ENCODE measurements at regions not wholly inside any gene's neighbourhood (a gene's known extent, or its start where the extent isn't known, plus 50 kb on each side); places are given as distances from the start of the nearest gene placed in this dataset.
A peak's percentile ranks its signal among the peaks of the same experiment; 100 is the strongest.

DNA sequence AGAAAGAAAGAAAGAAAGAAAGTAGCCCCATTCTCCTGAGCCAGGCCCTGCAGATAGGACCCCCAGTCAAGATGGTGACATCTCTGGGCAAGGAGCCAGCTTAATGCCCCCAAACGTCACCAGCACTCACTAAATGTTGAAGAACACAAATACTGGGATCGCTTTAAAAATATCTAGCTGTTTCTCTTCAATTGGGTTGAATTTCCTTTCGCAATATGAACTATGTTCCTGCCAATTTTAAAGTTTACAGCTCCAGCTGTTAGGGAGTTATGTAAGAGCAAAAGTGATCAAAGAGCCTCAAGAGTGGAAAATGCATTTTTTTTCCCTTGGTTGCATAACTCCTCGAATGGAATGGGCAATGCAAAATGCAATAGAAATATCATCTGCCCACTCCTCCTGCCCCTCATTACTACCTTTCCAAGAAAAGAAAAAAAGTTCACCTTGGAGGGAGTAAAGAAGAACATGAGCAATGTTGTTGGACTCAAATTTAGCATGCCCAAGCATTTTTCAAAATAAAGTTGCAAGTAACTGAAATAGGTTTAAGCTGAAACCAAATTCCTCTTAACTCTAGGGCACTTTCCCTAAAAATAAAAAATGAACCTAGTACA is 244.2 kb upstream of the PIK3R1 start:
- Histone ChIP-seq H3K9me3 (ENCODE audit: control insufficient read depth, low read depth, low read length) (no peaks in the 10 kb centered on the region), H3K79me2 (ENCODE audit: control insufficient read depth, insufficient read depth, low read length) (no peaks in the 10 kb centered on the region), H3K9me1 (ENCODE audit: control insufficient read depth, extremely low read depth, insufficient read depth, low read length) (no peaks in the 10 kb centered on the region), H3K4me2 (ENCODE audit: control insufficient read depth, extremely low read depth, insufficient read depth, low read depth, low read length) (no peak overlapping the region), H3K27ac (ENCODE audit: control insufficient read depth, insufficient read depth, low read length) (no peak overlapping the region), H3K27me3 (ENCODE audit: control insufficient read depth, extremely low read depth, insufficient read depth, low read length) (no peaks in the 10 kb centered on the region), H4K20me1 (ENCODE audit: control insufficient read depth, extremely low read depth, insufficient read depth, low read length) (no peaks in the 10 kb centered on the region), H3K36me3 (ENCODE audit: control insufficient read depth in 2 of 2, extremely low read depth in 1 of 2, insufficient read depth in 2 of 2, low read length in 2 of 2) (no peaks in the 10 kb centered on the region), H2AFZ (ENCODE audit: control insufficient read depth, low read length) (no peak overlapping the region), H3K4me1 (ENCODE audit: control insufficient read depth, extremely low read depth, insufficient read depth, low read length) (no peaks in the 10 kb centered on the region), H3K9ac (ENCODE audit: control insufficient read depth, extremely low read depth, insufficient read depth, low read length) (no peak overlapping the region), H3K4me3 (ENCODE audit: control insufficient read depth in 2 of 3, extremely low read depth in 1 of 3, insufficient read depth in 2 of 3, low read depth in 1 of 3, low read length in 3 of 3) (no peak overlapping the region)
- DNase-seq (ENCODE audit: low read depth, low spot score) (no peak), FAIRE-seq (no peak)
- TF ChIP-seq CTCF (optimal IDR thresholded peaks at IDR 0.05 in 1 of 3, IDR thresholded peaks at IDR 0.05 in 1 of 3, conservative IDR thresholded peaks at IDR 0.05 in 1 of 3; ENCODE audit: extremely low read depth in 1 of 3, insufficient read depth in 2 of 3, low read length in 3 of 3): no peak
- no peak for TF ChIP-seq EZH2 (IDR thresholded peaks at IDR 0.05; ENCODE audit: low read length)
- dilution Hi-C loops (cut with MboI; ENCODE audit: extremely low pct_ligation_motif_present, low sequenced_read_pairs): no loop called here

GRCh38 chr5:67969631-67970030 is 245.9 kb upstream of the PIK3R1 start:
- peak; percentile 17 for DNase-seq (ENCODE audit: low read depth, low spot score)
- no peak for TF ChIP-seq CTCF (optimal IDR thresholded peaks at IDR 0.05 in 1 of 3, IDR thresholded peaks at IDR 0.05 in 1 of 3, conservative IDR thresholded peaks at IDR 0.05 in 1 of 3; ENCODE audit: extremely low read depth in 1 of 3, insufficient read depth in 2 of 3, low read length in 3 of 3)
- Histone ChIP-seq H3K9me1 (ENCODE audit: control insufficient read depth, extremely low read depth, insufficient read depth, low read length) (no peaks in the 10 kb centered on the region), H4K20me1 (ENCODE audit: control insufficient read depth, extremely low read depth, insufficient read depth, low read length) (no peaks in the 10 kb centered on the region), H3K9ac (ENCODE audit: control insufficient read depth, extremely low read depth, insufficient read depth, low read length) (no peak overlapping the region), H3K4me3 (ENCODE audit: control insufficient read depth in 2 of 3, extremely low read depth in 1 of 3, insufficient read depth in 2 of 3, low read depth in 1 of 3, low read length in 3 of 3) (no peak overlapping the region), H3K79me2 (ENCODE audit: control insufficient read depth, insufficient read depth, low read length) (no peaks in the 10 kb centered on the region), H3K27me3 (ENCODE audit: control insufficient read depth, extremely low read depth, insufficient read depth, low read length) (no peaks in the 10 kb centered on the region), H3K4me2 (ENCODE audit: control insufficient read depth, extremely low read depth, insufficient read depth, low read depth, low read length) (no peak overlapping the region), H3K4me1 (ENCODE audit: control insufficient read depth, extremely low read depth, insufficient read depth, low read length) (peaks cover 14% of the 10 kb centered on the region), H3K27ac (ENCODE audit: control insufficient read depth, insufficient read depth, low read length) (no peak overlapping the region), H3K9me3 (ENCODE audit: control insufficient read depth, low read depth, low read length) (no peaks in the 10 kb centered on the region), H3K36me3 (ENCODE audit: control insufficient read depth in 2 of 2, extremely low read depth in 1 of 2, insufficient read depth in 2 of 2, low read length in 2 of 2) (no peaks in the 10 kb centered on the region), H2AFZ (ENCODE audit: control insufficient read depth, low read length) (no peak overlapping the region)
- FAIRE-seq: no peak
- dilution Hi-C loops (cut with MboI; ENCODE audit: extremely low pct_ligation_motif_present, low sequenced_read_pairs): no loop called here
